ENCODE measurements at regions not wholly inside any gene's neighbourhood (a gene's known extent, or its start where the extent isn't known, plus 50 kb on each side); places are given as distances from the start of the nearest gene placed in this dataset.

DNA sequence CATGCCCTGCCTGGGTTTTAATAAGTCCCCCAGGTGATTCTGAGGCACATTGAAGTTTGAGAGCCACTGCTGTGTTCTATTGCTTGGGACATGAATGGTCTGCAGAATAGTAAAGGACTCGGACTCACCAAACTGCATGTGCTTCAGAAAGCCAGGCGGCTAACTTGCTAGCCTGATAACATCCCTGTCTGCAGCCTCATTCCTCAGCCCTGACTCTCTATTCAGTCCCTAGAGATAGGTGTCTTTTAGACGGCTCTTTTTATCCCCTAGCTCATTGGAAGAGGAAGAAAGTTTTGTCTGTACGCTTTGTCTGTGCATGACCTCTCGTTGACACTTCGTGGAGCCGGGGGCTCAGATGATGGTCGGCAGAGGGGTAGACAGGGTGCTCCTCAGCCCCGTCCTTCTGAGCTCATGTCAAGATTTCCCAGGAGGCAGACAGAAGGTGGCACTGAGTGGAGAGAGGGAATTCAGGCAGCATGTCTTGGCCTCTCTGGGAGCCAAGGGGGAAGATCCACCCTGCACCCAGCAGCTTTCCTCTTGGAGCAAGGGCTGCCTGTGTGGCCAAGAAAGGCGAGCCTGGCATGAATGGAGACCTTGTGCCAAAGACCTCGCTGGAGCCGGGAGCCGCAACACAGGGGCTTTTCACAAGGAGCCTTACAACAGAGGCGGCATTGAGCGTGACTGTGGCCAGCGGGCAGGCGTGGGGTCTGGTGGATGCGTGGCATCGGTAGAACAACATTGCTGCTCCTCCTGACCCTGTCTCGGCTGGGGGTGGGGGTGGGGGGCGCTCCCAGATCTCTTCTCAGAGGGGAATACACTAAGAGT, 51.1 kb upstream of the PODXL start:
- H3K4me3 ChIP-seq = no peak overlapping the region
- in situ Hi-C loops (cut with MboI; ENCODE audit: low sequenced_read_pairs) = no loop called here
- H3K9me3 ChIP-seq = no peaks in the 10 kb centered on the region
- H3K36me3 ChIP-seq (replicated peaks) = no peaks in the 10 kb centered on the region
- H3K27me3 ChIP-seq (ENCODE audit: low read depth) = no peaks in the 10 kb centered on the region
- no peak for DNase-seq (ENCODE audit: low spot score in 2 of 2)
- peaks cover 50% of the 10 kb centered on the region for H3K4me1 ChIP-seq

DNA sequence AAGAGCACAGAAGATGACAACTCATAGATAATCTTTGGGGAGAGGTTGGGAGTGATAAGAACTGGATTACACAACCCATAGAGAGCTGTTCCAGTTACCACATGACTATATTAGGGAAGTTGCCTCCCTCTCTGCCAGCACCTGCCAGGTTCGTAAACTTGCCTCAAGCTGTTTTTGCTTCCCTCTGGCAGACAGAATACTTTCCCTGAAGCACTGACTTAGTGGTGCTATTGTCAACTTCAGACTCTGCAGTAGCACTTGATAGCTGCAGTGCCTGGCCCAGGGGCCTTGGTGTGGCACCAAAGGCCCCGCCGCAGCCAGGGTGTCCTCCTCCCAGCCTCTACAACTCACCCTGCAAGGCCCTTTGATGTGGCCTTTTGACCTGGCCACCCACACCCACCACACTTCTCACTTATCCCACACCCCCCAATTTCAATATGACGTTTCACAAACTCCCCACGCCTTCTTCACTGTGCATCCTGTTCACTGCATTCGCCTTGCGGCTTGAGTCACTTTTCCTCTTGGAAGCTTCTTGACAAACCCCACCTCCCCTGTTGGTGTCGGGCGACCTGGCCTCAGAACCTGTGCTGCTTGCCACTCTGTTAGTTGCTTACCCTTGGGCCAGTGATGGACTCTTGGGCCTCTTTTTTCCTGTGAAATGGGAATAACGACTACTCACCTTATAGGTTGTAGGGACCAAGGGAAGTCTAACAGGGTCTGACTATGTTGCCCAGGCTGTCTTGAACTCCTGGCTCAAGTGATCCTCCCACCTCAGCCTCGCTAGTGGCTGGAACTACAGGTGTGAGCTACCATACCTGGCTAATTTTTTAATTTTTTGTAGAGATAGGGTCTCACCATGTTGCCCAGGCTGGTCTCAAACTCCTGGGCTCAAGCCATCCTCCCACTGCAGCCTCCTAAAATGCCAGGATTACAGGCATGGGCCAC, 50.2 kb upstream of the PODXL start:
- no peaks in the 10 kb centered on the region for H3K27me3 ChIP-seq (ENCODE audit: low read depth)
- no peaks in the 10 kb centered on the region for H3K9me3 ChIP-seq
- in situ Hi-C loops (cut with MboI; ENCODE audit: low sequenced_read_pairs) = no loop called here
- no peak overlapping the region for H3K4me3 ChIP-seq
- DNase-seq (ENCODE audit: low spot score in 2 of 2) = peak in 1 of 2 experiments; percentile 23
- H3K36me3 ChIP-seq (replicated peaks) = no peaks in the 10 kb centered on the region
- peaks cover 56% of the 10 kb centered on the region for H3K4me1 ChIP-seq
